ENCODE measurements at regions not wholly inside any gene's neighbourhood (a gene's known extent, or its start where the extent isn't known, plus 50 kb on each side); places are given as distances from the start of the nearest gene placed in this dataset.

GRCh38 chr4:1472911-1473518 is 66.8 kb upstream of the NKX1-1 start:
- no peak for TF ChIP-seq CTCF (conservative IDR thresholded peaks at IDR 0.05; ENCODE audit: low read length)
- no peak for TF ChIP-seq EZH2phosphoT487 (IDR thresholded peaks at IDR 0.05; ENCODE audit: borderline replicate concordance, low read depth, low read length)

All from OCI-LY7 (cell line).